Astrocyte of the hippocampus (primary cell): ENCODE measurements at regions not wholly inside any gene's neighbourhood (a gene's known extent, or its start where the extent isn't known, plus 50 kb on each side); places are given as distances from the start of the nearest gene placed in this dataset.
"Not testable (repeated sequence)": the region's sequence is repeated elsewhere in the genome, so short reads cannot be mapped to it uniquely, and the experiment has no call there.

Experiments used
- DNase-seq: peaks from one replicate; pipeline ENCODE4 v3.0.0; 2011; ENCODE audit warnings: low read depth, low spot score

DNA sequence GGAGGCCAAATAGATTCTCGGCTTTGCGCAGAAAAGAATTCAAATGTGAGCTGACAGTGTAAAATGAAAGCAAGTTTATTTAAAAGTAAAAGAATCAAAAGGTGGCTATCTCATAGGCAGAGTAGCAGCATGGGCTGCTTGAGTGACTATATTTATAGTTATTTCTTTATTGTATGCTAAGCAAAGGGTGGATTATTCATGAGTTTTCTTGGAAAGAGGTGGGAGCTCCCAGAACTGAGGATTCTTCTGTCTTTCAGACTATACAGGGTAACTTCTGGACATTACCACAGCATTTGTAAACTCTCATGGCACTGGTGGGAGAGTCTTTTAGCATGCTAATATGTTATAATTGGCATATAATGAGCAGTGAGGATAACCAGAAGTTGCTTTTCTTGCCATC, 659.9 kb downstream of the RWDD3 start:
- no peak for DNase-seq

DNA sequence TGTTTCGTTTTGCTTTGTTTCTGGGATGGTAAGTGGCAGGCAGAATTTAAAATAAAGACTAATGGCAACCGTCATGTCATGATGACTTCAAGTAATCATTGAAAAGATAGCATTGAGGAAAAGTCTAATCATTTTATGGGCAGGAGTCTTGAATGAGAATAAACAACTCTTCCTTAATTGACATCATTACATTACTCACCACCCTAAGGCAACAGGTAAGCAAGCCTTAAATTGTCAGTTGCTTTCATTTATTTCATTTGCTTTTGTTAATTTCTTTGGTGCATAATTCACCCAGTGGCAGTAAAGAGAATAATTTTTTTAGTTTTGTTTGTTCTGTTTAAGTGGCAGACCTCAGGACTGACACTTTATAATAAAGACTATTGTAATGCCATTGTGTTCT, 669.0 kb downstream of the RWDD3 start:
- DNase-seq: no peak

DNA sequence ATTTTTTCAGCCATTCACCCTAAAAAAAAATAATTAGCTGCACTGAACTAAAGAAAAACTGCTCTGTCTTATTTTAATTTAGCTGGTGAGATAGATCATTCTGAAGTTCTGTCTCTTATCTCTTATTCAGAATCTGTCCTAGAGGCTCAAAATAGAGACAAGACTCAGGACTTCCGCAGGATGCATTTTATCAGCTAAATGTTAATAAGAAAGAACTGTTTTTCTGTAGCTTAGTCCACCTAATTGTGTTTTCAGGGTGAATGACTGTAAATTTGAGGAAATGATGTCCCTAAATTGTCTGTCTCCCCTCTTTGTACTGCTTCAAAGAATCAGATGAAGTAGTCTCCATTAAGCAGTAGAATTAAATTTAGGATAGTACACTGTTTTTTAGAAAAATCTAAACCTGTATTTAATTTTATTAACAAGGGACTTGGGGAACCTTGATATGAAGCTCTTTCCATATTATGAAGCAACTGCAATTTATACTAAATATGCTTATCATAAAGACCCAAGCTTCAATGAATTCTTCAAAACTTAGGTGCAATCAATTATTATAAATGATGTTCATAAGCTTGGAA, 671.9 kb downstream of the RWDD3 start:
- DNase-seq: no peak

DNA sequence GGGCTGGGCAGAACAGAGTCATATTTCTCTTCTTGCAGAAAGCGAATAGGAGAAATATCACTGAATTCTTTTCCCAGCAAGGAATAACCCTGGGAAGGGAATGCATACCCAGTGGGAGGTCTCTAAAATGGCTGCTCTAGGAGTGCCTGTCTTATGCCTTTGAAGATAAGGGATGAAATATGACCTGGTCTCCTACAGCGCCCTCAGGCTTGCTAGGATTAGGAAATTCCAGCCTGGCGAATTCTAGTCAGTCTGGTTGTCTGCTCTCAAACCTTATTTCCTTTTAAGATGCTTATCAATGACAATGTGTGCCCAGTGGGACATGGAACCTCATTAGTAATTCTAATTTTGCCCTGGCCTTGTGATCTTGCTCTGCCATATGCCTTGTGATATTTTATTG, 677.7 kb downstream of the RWDD3 start:
- DNase-seq: not testable (repeated sequence)

- DNase-seq: peak; percentile 44
Observed at GRCh38 chr1:95916616-95917015, 682.6 kb downstream of the RWDD3 start.

GRCh38 chr1:95924684-95925083, 690.7 kb downstream of the RWDD3 start:
- no peak for DNase-seq

DNA sequence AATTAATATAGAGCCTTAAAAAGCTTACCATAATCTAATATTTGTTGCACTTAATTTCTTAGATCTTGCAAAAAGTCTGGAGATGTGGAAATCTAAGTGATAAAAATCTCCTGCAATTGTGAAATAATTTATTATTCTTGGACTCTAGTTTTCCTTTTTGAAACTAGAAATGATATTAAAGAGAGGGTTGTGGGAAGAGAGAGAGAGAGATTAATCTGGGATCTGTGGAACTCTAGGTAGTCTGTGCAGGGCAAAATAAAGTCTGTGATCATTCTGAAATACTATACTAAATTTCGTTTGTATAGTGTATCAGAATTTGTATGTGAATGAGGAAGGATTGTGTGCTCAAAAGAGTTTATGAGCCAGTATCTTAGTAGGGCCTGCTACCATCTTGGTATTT, 692.3 kb downstream of the RWDD3 start:
- no peak for DNase-seq

DNA sequence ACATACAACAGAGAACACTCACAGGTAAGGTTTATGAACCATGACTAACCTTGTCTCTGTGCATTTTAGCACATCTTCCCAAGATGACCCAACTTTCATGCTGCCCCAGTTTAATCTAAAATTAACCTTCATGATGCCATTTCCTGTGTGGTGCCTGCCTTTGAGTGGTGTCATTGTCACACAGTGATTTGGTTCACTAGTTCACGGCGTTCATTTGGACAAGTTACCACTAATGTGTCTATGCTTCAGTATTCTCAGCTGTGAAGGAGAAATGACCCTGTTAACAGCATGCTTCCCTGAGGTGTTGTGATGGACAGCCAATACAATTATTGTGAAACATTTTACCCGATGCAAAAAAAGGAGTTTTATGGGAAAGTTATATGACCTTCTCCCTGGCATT, 693.1 kb downstream of the RWDD3 start:
- no peak for DNase-seq

GRCh38 chr1:95935719-95936118, 701.7 kb downstream of the RWDD3 start:
- no peak for DNase-seq

GRCh38 chr1:95941121-95941798, 707.2 kb downstream of the RWDD3 start:
- DNase-seq: no peak

DNA sequence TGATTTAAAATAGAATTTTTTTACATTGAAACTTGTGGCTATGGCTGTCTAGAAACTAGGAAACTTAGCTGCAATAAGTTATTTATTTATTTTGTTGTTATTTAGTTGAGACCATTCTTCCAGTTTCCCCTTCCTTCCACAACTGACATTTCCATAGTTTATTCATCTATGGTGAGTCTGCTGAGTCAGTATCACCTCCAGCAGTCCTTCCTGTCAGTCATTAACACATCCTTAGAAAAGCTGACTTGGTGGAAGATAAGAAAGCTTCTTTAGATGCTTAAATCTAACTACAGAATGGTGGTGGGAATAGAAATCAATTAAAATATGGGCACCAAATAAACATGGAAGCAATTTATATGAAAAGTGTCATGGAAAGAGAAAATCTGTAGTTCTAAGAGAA, 714.0 kb downstream of the RWDD3 start:
- DNase-seq: no peak

DNA sequence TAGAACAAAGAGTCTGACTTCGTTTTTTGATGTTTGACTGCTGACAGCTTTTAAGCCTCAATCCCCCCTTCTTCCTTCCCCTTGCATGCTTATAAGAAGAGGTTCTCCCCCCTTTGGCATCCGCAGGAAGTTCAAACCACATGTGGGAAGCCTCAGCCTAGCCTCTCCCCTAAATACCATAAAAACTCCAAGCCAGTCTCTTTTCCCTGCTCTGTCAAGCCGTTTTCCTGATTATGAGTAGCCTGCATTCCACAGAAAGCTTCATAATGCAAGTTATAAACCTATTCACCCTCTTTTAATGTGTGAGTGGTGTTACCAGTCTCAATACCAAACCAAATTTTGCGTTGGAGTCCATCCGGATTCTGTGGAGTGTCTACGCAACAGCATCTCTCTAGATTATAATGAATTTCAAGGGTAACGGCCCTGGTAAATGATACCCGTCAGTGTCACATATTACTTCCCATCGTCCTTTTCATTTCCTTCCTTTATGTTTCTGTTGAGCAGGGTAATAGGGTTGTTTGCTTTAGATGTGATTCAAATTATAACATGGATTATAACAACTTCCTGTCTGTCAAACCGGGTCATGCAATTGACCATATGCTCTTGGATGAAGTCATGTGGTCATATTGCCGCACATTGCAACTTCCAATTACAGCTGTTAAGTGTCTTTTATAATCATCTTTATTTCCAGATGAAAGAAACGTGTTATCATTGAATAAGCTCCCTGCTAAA, 717.5 kb downstream of the RWDD3 start:
- no peak for DNase-seq

GRCh38 chr1:95953015-95953414, 719.0 kb downstream of the RWDD3 start:
- peak; percentile 56 for DNase-seq

DNA sequence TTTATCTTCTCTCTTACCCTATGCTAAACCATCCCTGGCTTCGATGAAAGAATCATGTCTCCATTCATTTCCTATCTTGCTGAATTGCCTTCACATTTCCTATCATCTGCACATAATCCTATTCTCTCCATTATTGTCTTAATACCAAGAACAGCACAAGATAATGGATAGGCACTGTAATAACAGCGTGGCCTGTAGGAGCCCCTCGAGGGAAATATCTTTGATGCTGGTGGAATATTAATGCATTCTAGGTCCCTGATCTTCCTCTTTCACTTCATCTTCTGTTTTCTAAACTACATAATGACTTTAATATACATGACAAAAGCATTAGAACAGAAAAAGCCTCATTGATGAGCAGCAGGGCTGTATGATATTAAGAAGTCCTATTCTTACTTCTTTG, 720.6 kb downstream of the RWDD3 start:
- DNase-seq: no peak

DNA sequence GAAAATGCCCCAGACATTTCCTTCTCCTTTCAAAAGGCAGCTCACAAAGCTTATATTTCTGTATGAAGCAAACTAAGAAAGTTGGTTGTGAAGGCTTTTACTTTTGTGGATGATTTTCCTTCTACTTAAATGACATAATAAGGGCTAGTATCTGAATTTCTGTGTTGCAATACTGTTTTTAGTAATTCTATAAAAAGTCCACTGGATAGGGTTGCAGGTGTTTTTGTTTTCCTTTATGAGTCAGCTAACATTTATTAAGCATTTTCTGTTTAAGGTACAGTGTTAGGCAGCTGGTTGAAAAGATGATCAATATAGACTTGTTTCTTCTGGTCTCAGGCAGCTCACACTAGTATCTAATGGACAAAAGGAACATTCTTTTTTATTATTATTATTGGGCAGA, 722.2 kb downstream of the RWDD3 start:
- no peak for DNase-seq

DNA sequence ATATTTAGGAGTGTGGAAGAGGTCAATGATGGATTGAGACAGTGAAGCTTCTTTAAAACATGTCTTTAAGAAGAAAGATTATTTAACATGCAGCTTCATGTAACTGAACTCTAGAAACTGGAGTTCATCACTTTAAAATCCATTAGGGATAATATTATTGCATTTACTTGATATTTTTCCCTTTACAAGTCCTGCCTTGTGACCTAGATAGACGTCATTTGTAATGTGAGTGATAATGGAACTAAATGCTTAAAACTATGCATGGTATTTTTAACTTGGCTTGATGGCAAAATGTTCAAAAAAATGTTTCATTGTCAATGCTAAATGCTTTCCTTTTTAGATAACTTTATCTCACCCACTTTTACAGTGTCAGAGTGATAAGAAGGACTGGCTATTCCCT, 723.7 kb downstream of the RWDD3 start:
- peak; percentile 42 for DNase-seq

GRCh38 chr1:95966866-95967265, 732.9 kb downstream of the RWDD3 start:
- no peak for DNase-seq

DNA sequence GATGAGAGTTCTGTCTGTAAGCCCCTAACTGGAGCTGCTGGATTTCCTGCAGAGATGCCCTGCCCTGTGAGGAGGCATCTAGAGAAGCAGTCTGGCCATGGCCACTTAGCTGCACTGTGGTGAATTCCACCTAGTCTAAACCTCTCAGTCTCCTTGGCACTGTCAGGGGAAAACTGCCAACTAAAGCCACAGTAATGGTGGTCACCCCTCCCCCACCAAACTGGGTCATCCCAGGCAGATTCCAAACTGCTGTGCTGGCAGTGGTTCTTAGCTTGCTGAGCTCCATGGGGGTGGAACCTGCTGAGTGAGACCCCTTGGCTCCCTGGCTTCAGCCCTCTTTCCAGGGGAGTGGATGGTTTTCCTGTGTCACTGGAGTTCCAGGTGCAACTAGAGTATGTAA, 740.6 kb downstream of the RWDD3 start:
- peak; percentile 90 for DNase-seq

- no peak for DNase-seq
Observed at GRCh38 chr1:95982711-95983110, 738.9 kb upstream of the PTBP2 start.

- DNase-seq: no peak
Observed at GRCh38 chr1:95983831-95984230, 737.8 kb upstream of the PTBP2 start.

DNA sequence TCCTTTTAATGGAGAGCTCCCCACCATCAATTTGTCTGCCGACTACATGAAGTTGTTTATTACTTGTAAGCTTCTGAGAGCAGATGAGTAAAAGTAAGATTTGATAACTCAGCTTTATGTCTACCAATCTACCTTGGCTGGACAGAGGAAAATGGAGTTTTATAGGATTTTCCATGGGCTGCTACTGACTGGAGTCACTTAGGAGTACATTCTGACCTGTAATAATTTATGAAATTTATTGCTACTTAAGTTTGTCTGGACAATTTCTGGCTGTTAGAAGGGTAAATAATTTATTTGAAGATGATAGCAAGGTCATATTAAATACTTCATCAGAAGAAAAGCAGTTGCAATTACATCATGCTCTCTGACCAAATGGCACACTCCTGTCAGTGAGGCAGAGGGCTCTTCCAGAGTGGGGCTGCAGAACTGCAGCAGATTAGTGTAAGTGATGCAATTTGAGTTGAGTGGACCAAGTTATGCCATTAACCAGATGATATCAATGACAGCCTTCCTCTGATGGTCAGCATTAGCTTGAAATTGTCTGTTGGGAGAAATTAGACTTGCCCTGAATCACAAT, 736.7 kb upstream of the PTBP2 start:
- DNase-seq: no peak

DNA sequence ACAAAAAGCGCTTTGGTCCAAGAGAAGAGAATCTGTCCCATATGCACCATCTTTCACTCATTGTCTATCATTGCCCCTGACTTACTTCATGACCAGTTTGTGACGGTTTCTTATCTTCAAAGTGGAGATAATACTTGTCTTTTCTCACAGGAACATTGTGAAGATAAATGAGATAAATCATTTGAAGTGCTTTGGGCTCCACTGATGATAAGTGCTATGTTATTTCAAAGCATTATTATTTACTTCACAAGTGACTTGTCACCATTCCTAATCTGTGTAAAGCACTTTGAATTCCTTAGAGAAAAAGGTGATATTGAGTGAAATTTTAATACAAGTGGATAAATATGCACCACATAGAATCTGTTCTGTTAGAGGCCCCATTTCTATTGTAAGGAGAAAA, 731.6 kb upstream of the PTBP2 start:
- no peak for DNase-seq
